ENCODE measurements at regions not wholly inside any gene's neighbourhood (a gene's known extent, or its start where the extent isn't known, plus 50 kb on each side); places are given as distances from the start of the nearest gene placed in this dataset.
A peak's percentile ranks its signal among the peaks of the same experiment; 100 is the strongest.

- DNase-seq: no peak
Measured at GRCh38 chr6:12221856-12222255, 68.3 kb upstream of the EDN1 start.

GRCh38 chr6:12222405-12223366 lies 67.5 kb upstream of the EDN1 start:
- no peak for DNase-seq

GRCh38 chr6:12223383-12223782 lies 66.8 kb upstream of the EDN1 start:
- DNase-seq: no peak

GRCh38 chr6:12224251-12224650 lies 65.9 kb upstream of the EDN1 start:
- no peak for DNase-seq

GRCh38 chr6:12228447-12229146 lies 61.6 kb upstream of the EDN1 start:
- no peak for DNase-seq

GRCh38 chr6:12229332-12229731 lies 60.8 kb upstream of the EDN1 start:
- DNase-seq: no peak

- DNase-seq: no peak
Measured at GRCh38 chr6:12230523-12230922, 59.6 kb upstream of the EDN1 start.

- no peak for DNase-seq
Measured at GRCh38 chr6:12232339-12232738, 57.8 kb upstream of the EDN1 start.

- DNase-seq: no peak
Measured at GRCh38 chr6:12232821-12233220, 57.3 kb upstream of the EDN1 start.

GRCh38 chr6:12233693-12234571 lies 56.2 kb upstream of the EDN1 start:
- DNase-seq: peak; percentile 89

- DNase-seq: no peak
Measured at GRCh38 chr6:12235341-12235740, 54.8 kb upstream of the EDN1 start.

- DNase-seq: no peak
Measured at GRCh38 chr6:12238219-12238618, 51.9 kb upstream of the EDN1 start.

All from eye (tissue), 1 donor.